Stimulated activated memory B cell treated with anti-CD40 and anti-IgM and Interleukin-4, amounts not matched to agents 10 μg/mL and 1 μg/mL and 100 μg/mL, for 72 hours (primary cell): ENCODE measurements at regions not wholly inside any gene's neighbourhood (a gene's known extent, or its start where the extent isn't known, plus 50 kb on each side); places are given as distances from the start of the nearest gene placed in this dataset.

Experiments used
- ATAC-seq: fragments of 150-1000 bp; cut with Tn5 transposase; 2 replicates; pipeline ENCODE4 v1.10.0; 2021
- H3K27ac Mint-ChIP-seq: one replicate; pipeline ENCODE4 v1.8.0; 2022; ENCODE audit warnings: mild to moderate bottlenecking, mixed read lengths
- H3K27me3 Mint-ChIP-seq: one replicate; pipeline ENCODE4 v1.8.0; 2022; ENCODE audit warnings: mixed read lengths
- H3K36me3 Mint-ChIP-seq: one replicate; pipeline ENCODE4 v1.8.0; 2022; ENCODE audit warnings: mixed read lengths
- H3K4me1 Mint-ChIP-seq: one replicate; pipeline ENCODE4 v1.8.0; 2022; ENCODE audit warnings: mixed read lengths
- H3K4me3 Mint-ChIP-seq: one replicate; pipeline ENCODE4 v1.8.0; 2022; ENCODE audit warnings: mild to moderate bottlenecking, moderate library complexity, mixed read lengths
- H3K9me3 Mint-ChIP-seq: one replicate; pipeline ENCODE4 v1.8.0; 2022; ENCODE audit warnings: mixed read lengths

- no peaks in the 10 kb centered on the region for H3K4me1 Mint-ChIP-seq
- H3K36me3 Mint-ChIP-seq = no peaks in the 10 kb centered on the region
- H3K27ac Mint-ChIP-seq = no peak overlapping the region
- no peak for ATAC-seq
- no peaks in the 10 kb centered on the region for H3K9me3 Mint-ChIP-seq
- no peak overlapping the region for H3K4me3 Mint-ChIP-seq
- H3K27me3 Mint-ChIP-seq = no peaks in the 10 kb centered on the region
These were observed 441.1 kb downstream of the LRATD1 start for GRCh38 chr2:15073664-15074063.

DNA sequence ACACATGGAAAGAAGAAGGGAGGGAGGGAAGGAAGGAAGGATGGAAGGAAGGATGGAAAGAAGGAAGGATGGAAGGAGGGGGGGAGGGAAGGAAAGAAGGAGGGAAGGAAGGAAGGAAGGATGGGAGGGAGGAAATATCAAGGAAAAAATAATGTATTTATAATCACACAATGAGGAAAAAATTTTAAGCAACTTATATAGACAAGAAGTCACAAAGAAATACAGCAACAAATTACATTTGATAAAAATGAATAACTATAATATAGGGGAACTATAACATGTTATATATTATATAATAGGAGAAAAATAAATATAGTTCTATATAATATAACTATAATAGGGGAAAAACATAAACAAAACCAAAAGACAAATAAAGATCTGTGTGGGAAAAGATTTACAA is 441.8 kb downstream of the LRATD1 start:
- no peak for ATAC-seq
- no peaks in the 10 kb centered on the region for H3K27me3 Mint-ChIP-seq
- H3K27ac Mint-ChIP-seq = no peak overlapping the region
- H3K36me3 Mint-ChIP-seq = no peaks in the 10 kb centered on the region
- no peak overlapping the region for H3K4me3 Mint-ChIP-seq
- no peaks in the 10 kb centered on the region for H3K4me1 Mint-ChIP-seq
- H3K9me3 Mint-ChIP-seq = no peaks in the 10 kb centered on the region

DNA sequence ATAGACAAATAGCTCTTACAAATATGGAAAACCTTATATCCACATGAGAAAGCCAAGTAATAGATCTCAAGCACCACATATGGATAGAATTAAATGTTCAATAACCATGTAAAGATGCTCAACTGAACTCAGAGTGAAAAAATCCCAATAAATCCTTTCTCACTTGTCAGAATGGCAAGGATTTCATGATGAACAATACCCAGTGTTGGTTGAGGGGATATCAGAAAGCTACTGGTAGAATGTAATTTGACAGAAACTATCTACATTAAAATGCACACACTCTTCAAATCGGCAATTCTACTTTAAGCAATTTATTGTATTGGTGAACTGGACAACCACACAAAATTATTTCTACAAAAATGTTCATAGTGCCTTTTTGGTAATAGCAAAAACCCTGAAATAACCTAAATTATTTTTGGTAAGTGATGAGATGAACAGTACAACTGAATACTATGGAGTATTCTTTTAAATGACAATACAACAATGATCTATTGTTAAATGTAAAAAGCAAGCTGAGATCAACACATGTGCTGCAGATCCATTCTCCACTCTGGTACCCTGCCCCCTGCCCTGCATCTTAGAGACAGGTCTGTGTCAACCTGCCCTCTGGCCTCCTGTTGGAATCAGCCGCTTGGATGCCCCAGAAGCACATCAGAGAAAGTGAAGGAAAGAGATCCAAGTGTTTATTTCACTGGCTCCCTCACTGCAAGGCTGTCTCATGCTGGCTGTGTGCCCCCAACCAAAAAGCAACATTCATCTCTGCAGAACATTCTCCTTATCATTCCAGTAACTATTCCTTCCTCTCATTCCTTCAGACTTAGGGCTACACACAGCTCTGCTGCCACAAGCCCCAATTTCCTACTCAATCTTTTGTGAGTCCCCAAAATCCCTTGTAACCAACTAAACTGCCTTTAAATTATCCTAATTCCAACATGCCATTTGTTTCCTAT is 442.5 kb downstream of the LRATD1 start:
- H3K4me1 Mint-ChIP-seq = no peaks in the 10 kb centered on the region
- no peaks in the 10 kb centered on the region for H3K36me3 Mint-ChIP-seq
- H3K27me3 Mint-ChIP-seq = no peaks in the 10 kb centered on the region
- no peak overlapping the region for H3K4me3 Mint-ChIP-seq
- H3K9me3 Mint-ChIP-seq = no peaks in the 10 kb centered on the region
- no peak overlapping the region for H3K27ac Mint-ChIP-seq
- ATAC-seq = peak; percentile 42

DNA sequence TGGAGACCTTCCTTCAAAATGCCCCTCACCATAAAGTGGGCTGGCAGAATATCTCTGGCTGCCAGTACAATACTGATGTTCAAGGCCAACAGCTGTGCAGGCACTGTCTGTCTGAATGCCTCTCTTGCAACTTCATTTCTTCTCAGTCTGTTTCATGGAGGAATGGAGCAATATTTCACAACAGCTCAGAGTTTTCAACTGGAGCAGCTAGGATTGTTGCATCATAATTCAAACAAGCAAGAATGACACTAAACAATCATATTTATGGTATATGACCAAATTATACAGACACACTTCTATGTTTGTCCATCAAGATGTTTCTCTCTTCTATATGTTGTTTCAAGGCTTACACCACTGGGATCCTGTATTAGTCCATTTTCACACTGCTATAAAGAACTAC is 444.2 kb downstream of the LRATD1 start:
- no peak overlapping the region for H3K4me3 Mint-ChIP-seq
- no peak overlapping the region for H3K27ac Mint-ChIP-seq
- H3K36me3 Mint-ChIP-seq = no peaks in the 10 kb centered on the region
- no peaks in the 10 kb centered on the region for H3K27me3 Mint-ChIP-seq
- H3K9me3 Mint-ChIP-seq = no peaks in the 10 kb centered on the region
- no peaks in the 10 kb centered on the region for H3K4me1 Mint-ChIP-seq
- no peak for ATAC-seq

- no peak for ATAC-seq
- no peaks in the 10 kb centered on the region for H3K36me3 Mint-ChIP-seq
- peaks cover 4% of the 10 kb centered on the region for H3K4me1 Mint-ChIP-seq
- no peak overlapping the region for H3K27ac Mint-ChIP-seq
- H3K4me3 Mint-ChIP-seq = no peak overlapping the region
- H3K9me3 Mint-ChIP-seq = no peaks in the 10 kb centered on the region
- H3K27me3 Mint-ChIP-seq = no peaks in the 10 kb centered on the region
These were observed 448.8 kb downstream of the LRATD1 start for GRCh38 chr2:15081356-15081755.

DNA sequence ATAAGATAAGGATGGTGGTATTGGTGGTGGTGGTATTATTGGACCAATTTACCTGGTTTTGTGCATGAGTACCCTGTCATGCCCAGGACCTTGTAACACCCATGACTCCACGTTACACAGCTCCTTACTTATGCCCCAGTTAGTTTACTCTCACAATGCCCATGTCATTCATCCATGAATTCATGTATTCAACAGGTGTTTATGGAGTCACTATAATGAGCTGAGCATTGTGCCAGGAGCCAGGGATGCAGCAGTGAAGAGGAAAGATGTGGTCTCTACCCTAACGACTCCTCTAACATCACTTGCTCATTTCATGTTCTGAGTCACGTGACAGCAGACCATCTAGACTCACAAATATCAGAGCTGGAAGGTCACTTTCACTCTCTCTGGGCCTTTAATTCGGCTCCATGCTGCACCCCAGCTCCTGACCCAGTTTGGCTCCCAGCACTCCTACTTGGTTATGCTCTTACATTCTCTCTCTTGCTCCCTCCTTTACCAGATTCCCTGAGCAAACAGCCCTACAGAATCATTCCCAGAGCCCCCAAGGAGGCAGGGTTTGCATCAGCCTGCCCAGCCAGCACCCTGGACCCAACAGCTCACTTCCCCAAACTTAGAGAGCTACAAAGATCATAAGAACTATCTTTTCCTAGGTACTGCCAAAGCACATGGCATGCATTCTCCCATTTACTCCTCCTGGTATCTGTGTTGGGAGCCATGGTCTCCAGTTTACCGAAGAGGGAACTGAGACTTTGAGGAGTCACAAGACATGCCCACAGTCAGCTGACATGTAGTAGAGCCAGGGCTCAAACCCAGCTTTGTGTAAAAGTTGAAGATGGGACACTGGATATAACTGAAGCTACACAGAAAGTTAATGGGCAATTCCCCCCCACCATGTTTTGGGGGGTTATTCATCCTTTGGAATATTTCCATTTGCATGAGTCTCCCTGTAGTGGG is 449.9 kb downstream of the LRATD1 start:
- H3K9me3 Mint-ChIP-seq = no peaks in the 10 kb centered on the region
- ATAC-seq = peak; percentile 25
- H3K27me3 Mint-ChIP-seq = no peaks in the 10 kb centered on the region
- H3K4me3 Mint-ChIP-seq = no peak overlapping the region
- no peak overlapping the region for H3K27ac Mint-ChIP-seq
- H3K4me1 Mint-ChIP-seq = peaks cover 4% of the 10 kb centered on the region
- H3K36me3 Mint-ChIP-seq = no peaks in the 10 kb centered on the region

GRCh38 chr2:15084826-15085489 is 452.4 kb downstream of the LRATD1 start:
- Mint-ChIP-seq H3K36me3 (no peaks in the 10 kb centered on the region), H3K9me3 (no peaks in the 10 kb centered on the region), H3K4me1 (peaks cover 4% of the 10 kb centered on the region), H3K27ac (no peak overlapping the region), H3K27me3 (no peaks in the 10 kb centered on the region), H3K4me3 (no peak overlapping the region)
- peak; percentile 6 for ATAC-seq

- Mint-ChIP-seq H3K36me3 (no peaks in the 10 kb centered on the region), H3K9me3 (no peaks in the 10 kb centered on the region), H3K27ac (no peak overlapping the region), H3K27me3 (no peaks in the 10 kb centered on the region), H3K4me1 (no peaks in the 10 kb centered on the region), H3K4me3 (no peak overlapping the region)
- no peak for ATAC-seq
These were observed 459.7 kb downstream of the LRATD1 start for GRCh38 chr2:15092181-15092580.

DNA sequence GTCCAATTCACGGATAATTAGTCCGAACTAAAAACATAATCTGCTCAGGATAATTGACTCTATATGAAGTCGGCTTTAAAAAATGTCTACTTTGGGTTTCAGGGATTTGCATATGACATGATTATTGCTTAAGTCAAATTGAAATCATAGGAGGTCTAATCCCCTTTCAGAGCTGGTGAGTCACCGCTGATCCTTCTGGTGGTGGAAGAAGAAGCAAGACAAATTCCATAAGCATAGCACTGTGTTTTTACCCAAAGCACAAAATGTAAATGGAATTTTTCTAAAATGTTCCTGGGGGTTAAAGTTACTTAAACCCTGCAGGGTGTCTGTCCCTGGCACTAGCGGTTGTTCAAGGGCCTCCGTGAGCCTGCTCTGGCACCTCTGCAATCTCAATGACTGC is 460.2 kb downstream of the LRATD1 start:
- ATAC-seq = no peak
- Mint-ChIP-seq H3K4me3 (no peak overlapping the region), H3K27me3 (no peaks in the 10 kb centered on the region), H3K4me1 (no peaks in the 10 kb centered on the region), H3K27ac (no peak overlapping the region), H3K9me3 (no peaks in the 10 kb centered on the region), H3K36me3 (no peaks in the 10 kb centered on the region)

GRCh38 chr2:15094161-15094560 is 461.6 kb downstream of the LRATD1 start:
- H3K27ac Mint-ChIP-seq = no peak overlapping the region

GRCh38 chr2:15096873-15097272 is 464.3 kb downstream of the NBAS start:
- Mint-ChIP-seq H3K27me3 (no peaks in the 10 kb centered on the region), H3K36me3 (no peaks in the 10 kb centered on the region), H3K27ac (no peak overlapping the region), H3K4me3 (no peak overlapping the region), H3K9me3 (no peaks in the 10 kb centered on the region), H3K4me1 (no peaks in the 10 kb centered on the region)
- no peak for ATAC-seq

More at GRCh38 chr2:15094161-15094560, 461.6 kb downstream of the LRATD1 start:
- no peaks in the 10 kb centered on the region for H3K9me3 Mint-ChIP-seq
- no peaks in the 10 kb centered on the region for H3K36me3 Mint-ChIP-seq
- H3K4me3 Mint-ChIP-seq = no peak overlapping the region
- no peaks in the 10 kb centered on the region for H3K27me3 Mint-ChIP-seq
- no peaks in the 10 kb centered on the region for H3K4me1 Mint-ChIP-seq
- ATAC-seq = no peak

DNA sequence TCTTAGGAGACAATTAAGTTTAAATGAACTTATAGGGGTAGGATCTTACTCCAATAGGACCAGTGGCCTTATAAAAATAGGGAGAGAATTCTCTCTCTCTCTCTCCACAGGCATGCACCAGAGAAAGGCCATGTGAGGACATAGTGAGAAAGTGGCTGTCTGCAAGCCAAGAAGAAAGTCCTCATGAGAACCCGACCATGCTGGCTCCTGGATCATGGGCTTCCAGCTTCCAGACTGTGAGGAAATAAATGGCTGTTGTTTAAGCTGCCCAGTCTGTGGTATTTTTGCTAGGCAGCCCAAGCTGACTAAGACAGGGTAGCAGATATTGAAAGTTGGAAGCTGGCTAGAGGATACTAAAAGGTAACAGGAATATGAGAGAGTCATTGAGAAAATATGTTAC is 454.0 kb downstream of the NBAS start:
- Mint-ChIP-seq H3K27ac (no peak overlapping the region), H3K36me3 (peaks cover 17% of the 10 kb centered on the region), H3K4me3 (no peak overlapping the region), H3K9me3 (peaks cover 13% of the 10 kb centered on the region), H3K27me3 (no peaks in the 10 kb centered on the region), H3K4me1 (no peaks in the 10 kb centered on the region)
- ATAC-seq = no peak

DNA sequence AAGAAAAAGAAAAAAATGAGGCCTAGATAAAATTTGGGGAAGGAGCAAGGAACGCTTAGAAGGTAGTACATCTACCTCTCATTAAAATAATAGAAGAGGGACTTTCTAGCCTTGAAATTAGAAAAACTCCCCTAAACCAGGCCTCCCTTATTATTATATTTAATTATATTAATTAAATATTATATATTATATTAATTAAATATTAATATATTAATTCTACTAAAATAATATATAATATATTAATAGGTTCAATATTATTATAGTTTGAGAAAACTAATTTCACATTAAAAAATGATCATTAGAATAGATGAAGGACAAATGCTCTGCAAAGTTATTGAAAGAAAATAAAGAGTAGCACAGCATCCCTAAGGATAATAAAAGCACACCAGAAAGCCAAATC is 449.4 kb downstream of the NBAS start:
- Mint-ChIP-seq H3K27ac (no peak overlapping the region), H3K36me3 (peaks cover 32% of the 10 kb centered on the region), H3K4me3 (no peak overlapping the region), H3K27me3 (no peaks in the 10 kb centered on the region), H3K9me3 (peaks cover 27% of the 10 kb centered on the region), H3K4me1 (no peaks in the 10 kb centered on the region)
- no peak for ATAC-seq

- H3K4me3 Mint-ChIP-seq = no peak overlapping the region
- no peak overlapping the region for H3K27ac Mint-ChIP-seq
- H3K27me3 Mint-ChIP-seq = no peaks in the 10 kb centered on the region
- H3K9me3 Mint-ChIP-seq = peaks cover 27% of the 10 kb centered on the region
- no peak for ATAC-seq
- H3K36me3 Mint-ChIP-seq = peaks cover 32% of the 10 kb centered on the region
- H3K4me1 Mint-ChIP-seq = no peaks in the 10 kb centered on the region
These were observed 448.9 kb downstream of the NBAS start for GRCh38 chr2:15112216-15112615.

- Mint-ChIP-seq H3K27ac (no peak overlapping the region), H3K4me3 (no peak overlapping the region), H3K36me3 (peaks cover 24% of the 10 kb centered on the region), H3K4me1 (peaks cover 3% of the 10 kb centered on the region), H3K27me3 (no peaks in the 10 kb centered on the region), H3K9me3 (peaks cover 22% of the 10 kb centered on the region)
- ATAC-seq = no peak
These were observed 445.4 kb downstream of the NBAS start for GRCh38 chr2:15115776-15116175.
